K562 (cell line): ENCODE measurements at regions not wholly inside any gene's neighbourhood (a gene's known extent, or its start where the extent isn't known, plus 50 kb on each side); places are given as distances from the start of the nearest gene placed in this dataset.

ENCODE experiments used
- ATF7 ChIP-seq: fragments of 450-650 bp; IDR thresholded peaks from 2 replicates; pipeline ENCODE4 v1.7.1; 2014; ENCODE audit warnings: mild to moderate bottlenecking, moderate library complexity
- CCNT2 ChIP-seq: IDR thresholded peaks from 2 replicates; pipeline ENCODE4 v1.6.1; 2011; ENCODE audit warnings: borderline replicate concordance, low read depth, mild to moderate bottlenecking, moderate library complexity, mixed read lengths, low read length; ENCODE audit not compliant: insufficient read length; ENCODE audit errors: extremely low read depth
- DEAF1 ChIP-seq: fragments of 450-650 bp; formaldehyde crosslinking; IDR thresholded peaks from 2 replicates; pipeline ENCODE4 v1.4.0; 2020; ENCODE audit warnings: mild to moderate bottlenecking, moderate library complexity
- KLF10 ChIP-seq: fragments of 250-450 bp; sonication (Bioruptor Pico); IDR thresholded peaks from 2 replicates; pipeline ENCODE4 v1.6.1; 2021; ENCODE audit warnings: matching md5 sums
- NRF1 ChIP-seq, 2 experiments: fragments of 450-650 bp; IDR thresholded peaks in 1 of 2; conservative IDR thresholded peaks in 1 of 2; 2 replicates each; pipeline ENCODE4 v1.6.1; 2014; ENCODE audit warnings: mild to moderate bottlenecking in 2 of 2
- RREB1 ChIP-seq: fragments of 250-450 bp; sonication (Bioruptor Pico); IDR thresholded peaks from 2 replicates; pipeline ENCODE4 v1.4.0; 2020
- SAFB ChIP-seq: fragments of 200-400 bp; formaldehyde crosslinking; IDR thresholded peaks from 2 replicates; pipeline ENCODE4 v1.6.1; 2017; ENCODE audit warnings: low read depth, low read length, borderline replicate concordance
- SMC3 ChIP-seq: conservative IDR thresholded peaks from 2 replicates; pipeline ENCODE4 v1.6.1; 2011; ENCODE audit warnings: low read depth, low read length, improper control_type of control experiment; ENCODE audit not compliant: insufficient read depth
- STAG1 ChIP-seq: sonication (generic); formaldehyde crosslinking; IDR thresholded peaks from 2 replicates; pipeline ENCODE4 v1.5.0; 2020; ENCODE audit warnings: missing genetic modification reagents, borderline replicate concordance
- TFAP4 ChIP-seq: sonication (generic); formaldehyde crosslinking; IDR thresholded peaks from 2 replicates; pipeline ENCODE4 v1.8.0; 2022; ENCODE audit warnings: missing genetic modification reagents, mild to moderate bottlenecking, moderate library complexity, borderline replicate concordance
- ZBTB49 ChIP-seq: sonication (generic); formaldehyde crosslinking; IDR thresholded peaks from 2 replicates; pipeline ENCODE4 v1.8.0; 2022; ENCODE audit warnings: missing genetic modification reagents, mild to moderate bottlenecking, borderline replicate concordance
- ZNF277 ChIP-seq: fragments of 250-450 bp; sonication (Bioruptor Pico); IDR thresholded peaks from 2 replicates; pipeline ENCODE4 v1.8.0; 2022; ENCODE audit warnings: inconsistent platforms, mild to moderate bottlenecking, moderate library complexity, borderline replicate concordance
- ZNF311 ChIP-seq: fragments of 250-450 bp; sonication (Bioruptor Pico); IDR thresholded peaks from 2 replicates; pipeline ENCODE4 v1.4.0; 2020; ENCODE audit warnings: mild to moderate bottlenecking, moderate library complexity

GRCh38 chr11:16613512-16614381 lies 124.7 kb upstream of the C11orf58 start (continued):
- 0 out of 2 replicates have a peak, but pooled peaks have one; percentile 56 for TF ChIP-seq RREB1
- TF ChIP-seq TFAP4 (CRISPR knock-in tag): peak; percentile 66
- peak; percentile 94 for TF ChIP-seq SMC3
- TF ChIP-seq DEAF1 (CRISPR knock-in tag): peak; percentile 69; the same call in 1 of the 2 replicates
- no peak for TF ChIP-seq KLF10 (CRISPR knock-in tag)
- peak; percentile 25 to 48; a peak in 3 of 4 replicates for TF ChIP-seq NRF1 (conservative IDR thresholded peaks at IDR 0.05 in 1 of 2, IDR thresholded peaks at IDR 0.05 in 1 of 2)
- peak; percentile 73; the same call in 1 of the 2 replicates for TF ChIP-seq SAFB
- TF ChIP-seq STAG1: peak; percentile 99
- 0 out of 2 replicates have a peak, but pooled peaks have one; percentile 26 for TF ChIP-seq ATF7
- no peak for TF ChIP-seq ZNF311 (CRISPR knock-in tag)
- TF ChIP-seq ZNF277 (CRISPR knock-in tag): no peak
- no peak for TF ChIP-seq CCNT2
- TF ChIP-seq ZBTB49 (CRISPR knock-in tag): no peak
